ENCODE measurements at regions not wholly inside any gene's neighbourhood (a gene's known extent, or its start where the extent isn't known, plus 50 kb on each side); places are given as distances from the start of the nearest gene placed in this dataset.
"Not testable (repeated sequence)": the region's sequence is repeated elsewhere in the genome, so short reads cannot be mapped to it uniquely, and the experiment has no call there.

DNA sequence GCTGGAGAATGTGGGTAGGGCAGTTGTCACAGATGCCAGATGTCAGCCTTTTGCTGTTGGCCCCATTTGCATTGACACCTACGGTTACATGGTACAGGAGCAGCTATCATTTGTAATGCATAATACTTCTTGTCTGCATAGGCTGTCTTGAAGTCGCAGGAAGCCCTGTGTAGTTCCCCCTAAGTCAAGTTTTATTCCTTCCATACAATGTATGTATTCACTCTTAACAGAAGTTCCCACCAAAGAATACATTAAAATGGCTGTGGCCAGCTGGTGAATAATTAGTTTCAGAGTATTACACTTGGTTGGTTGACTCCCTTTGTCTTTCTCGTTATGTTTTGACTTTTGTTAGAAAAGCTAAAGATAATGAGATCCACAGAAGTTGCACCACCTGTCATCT lies 1169.0 kb downstream of the REEP3 start:
- TF ChIP-seq, protein P1, sequence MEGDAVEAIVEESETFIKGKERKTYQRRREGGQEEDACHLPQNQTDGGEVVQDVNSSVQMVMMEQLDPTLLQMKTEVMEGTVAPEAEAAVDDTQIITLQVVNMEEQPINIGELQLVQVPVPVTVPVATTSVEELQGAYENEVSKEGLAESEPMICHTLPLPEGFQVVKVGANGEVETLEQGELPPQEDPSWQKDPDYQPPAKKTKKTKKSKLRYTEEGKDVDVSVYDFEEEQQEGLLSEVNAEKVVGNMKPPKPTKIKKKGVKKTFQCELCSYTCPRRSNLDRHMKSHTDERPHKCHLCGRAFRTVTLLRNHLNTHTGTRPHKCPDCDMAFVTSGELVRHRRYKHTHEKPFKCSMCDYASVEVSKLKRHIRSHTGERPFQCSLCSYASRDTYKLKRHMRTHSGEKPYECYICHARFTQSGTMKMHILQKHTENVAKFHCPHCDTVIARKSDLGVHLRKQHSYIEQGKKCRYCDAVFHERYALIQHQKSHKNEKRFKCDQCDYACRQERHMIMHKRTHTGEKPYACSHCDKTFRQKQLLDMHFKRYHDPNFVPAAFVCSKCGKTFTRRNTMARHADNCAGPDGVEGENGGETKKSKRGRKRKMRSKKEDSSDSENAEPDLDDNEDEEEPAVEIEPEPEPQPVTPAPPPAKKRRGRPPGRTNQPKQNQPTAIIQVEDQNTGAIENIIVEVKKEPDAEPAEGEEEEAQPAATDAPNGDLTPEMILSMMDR (IDR thresholded peaks at IDR 0.05; ENCODE audit: low read depth, low read length, missing control alignments), result no peak
- H3K4me3 ChIP-seq (ENCODE audit: low read depth, low read length), result no peak overlapping the region
- no peak for DNase-seq (ENCODE audit: low read depth)

DNA sequence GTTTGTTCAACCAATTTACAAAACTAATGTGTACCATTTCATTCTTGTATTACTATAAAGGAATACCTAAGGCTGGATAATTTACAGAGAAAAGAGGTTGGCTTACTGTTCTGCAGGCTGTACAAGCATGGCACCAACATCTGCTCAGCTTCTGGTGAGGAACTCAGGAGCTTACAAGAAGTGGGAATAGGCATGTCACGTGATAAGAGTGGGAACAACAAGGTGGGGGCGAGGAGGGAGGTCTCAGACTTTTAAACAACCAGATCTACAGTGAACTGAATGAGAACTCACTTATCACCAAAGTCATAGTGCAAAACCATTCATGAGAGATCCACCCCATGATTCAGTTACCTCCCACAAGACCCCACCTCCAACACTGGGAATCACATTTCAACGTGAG lies 1178.0 kb downstream of the REEP3 start:
- DNase-seq (ENCODE audit: low read depth), result no peak
- TF ChIP-seq, protein P1 (IDR thresholded peaks at IDR 0.05; ENCODE audit: low read depth, low read length, missing control alignments), result no peak
- H3K4me3 ChIP-seq (ENCODE audit: low read depth, low read length), result no peak overlapping the region

DNA sequence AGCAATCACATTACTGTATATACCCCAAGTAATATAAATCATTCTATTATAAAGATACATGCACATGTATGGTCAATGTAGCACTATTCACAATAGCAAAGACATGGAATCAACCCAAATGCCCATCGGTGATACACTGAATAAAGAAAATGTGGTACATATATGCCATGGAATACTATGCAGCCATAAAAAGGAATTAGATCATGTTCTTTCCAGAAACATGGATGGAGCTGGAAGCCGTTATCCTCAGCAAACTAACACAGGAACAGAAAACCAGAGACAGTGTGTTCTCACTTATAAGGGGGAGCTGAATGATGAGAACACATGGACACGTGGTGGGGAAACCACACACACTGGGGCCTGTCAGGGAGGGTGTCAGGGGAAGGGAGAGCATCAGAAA lies 1180.9 kb downstream of the REEP3 start:
- DNase-seq (ENCODE audit: low read depth); H3K4me3 ChIP-seq (ENCODE audit: low read depth, low read length): not testable (repeated sequence)

DNA sequence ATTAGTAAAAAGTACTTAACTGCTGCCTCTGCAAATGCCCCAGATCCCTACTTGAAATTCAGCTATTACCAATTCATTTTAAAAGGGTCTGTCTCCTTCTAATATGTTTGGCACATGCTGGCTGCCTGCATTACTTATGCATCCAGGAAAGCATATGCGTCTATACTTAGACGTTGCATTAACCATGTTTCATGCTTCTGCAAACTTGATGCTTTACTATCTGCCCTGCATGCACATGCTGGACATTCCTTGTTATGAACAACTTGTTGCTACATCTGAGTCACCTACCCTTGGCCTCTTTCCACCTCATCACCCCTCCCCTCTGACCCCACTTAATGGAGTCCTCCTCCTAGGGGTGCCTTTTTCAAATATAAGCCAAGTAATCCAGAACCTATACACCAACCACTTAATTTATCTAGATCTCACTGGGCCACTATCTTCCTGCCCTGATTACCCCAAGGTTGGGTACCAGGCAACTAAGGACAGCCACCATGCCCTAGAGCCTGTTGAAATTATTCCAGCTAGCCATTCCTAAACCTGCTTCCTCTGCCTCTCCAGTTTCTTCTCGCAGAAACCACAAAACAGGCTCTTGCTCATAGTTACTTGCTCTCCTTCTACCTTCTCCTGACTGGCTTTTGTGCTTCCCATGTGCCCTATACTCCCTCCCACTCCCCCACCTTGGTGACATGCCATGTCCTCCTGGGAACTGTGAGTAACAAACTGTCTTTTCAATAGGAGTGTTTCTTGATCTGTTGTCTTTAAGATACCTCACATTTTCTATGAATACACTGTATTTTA lies 1187.9 kb downstream of the REEP3 start:
- DNase-seq (ENCODE audit: low read depth), result no peak
- no peak overlapping the region for H3K4me3 ChIP-seq (ENCODE audit: low read depth, low read length)
- TF ChIP-seq, protein P1 (IDR thresholded peaks at IDR 0.05; ENCODE audit: low read depth, low read length, missing control alignments), result no peak

DNA sequence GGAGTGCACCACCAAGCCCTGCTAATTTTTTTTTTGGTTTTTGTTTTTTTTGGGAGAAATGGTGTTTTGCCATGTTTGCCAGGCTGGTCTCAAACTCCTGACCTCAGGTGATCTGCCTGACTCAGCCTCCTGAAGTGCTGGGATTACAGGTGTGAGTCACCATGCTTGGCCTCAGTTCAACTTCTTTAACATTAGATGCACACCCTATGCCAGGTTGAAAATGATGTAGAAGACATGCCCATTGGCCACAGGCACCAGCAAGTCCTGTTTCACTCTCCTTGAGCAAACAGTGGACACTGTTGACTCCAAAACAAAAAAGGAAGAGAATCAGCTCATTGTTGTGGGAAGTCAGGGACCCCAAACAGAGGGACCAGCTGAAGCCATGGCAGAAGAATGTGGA lies 1205.3 kb downstream of the REEP3 start:
- no peak for DNase-seq (ENCODE audit: low read depth)
- TF ChIP-seq, protein P1 (IDR thresholded peaks at IDR 0.05; ENCODE audit: low read depth, low read length, missing control alignments), result no peak
- H3K4me3 ChIP-seq (ENCODE audit: low read depth, low read length), result no peak overlapping the region

DNA sequence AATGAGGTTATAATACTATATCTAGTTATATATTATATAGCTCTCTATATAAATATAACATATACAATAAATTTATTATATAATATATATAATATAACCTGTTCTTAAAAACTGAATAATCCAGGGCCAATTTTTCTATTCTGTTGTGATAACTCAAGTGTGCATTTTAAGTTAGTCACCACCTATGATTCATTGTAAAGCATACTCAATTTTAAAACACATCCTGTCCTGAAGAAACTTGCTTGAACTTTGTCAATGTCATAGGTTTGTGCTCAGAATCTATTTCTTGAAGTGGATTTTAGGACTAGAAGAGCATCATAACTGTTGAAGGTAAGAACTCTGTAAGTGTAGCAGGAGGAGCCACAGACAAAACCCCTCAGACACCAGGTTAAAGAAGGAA lies 1209.8 kb downstream of the REEP3 start:
- DNase-seq (ENCODE audit: low read depth), result no peak

DNA sequence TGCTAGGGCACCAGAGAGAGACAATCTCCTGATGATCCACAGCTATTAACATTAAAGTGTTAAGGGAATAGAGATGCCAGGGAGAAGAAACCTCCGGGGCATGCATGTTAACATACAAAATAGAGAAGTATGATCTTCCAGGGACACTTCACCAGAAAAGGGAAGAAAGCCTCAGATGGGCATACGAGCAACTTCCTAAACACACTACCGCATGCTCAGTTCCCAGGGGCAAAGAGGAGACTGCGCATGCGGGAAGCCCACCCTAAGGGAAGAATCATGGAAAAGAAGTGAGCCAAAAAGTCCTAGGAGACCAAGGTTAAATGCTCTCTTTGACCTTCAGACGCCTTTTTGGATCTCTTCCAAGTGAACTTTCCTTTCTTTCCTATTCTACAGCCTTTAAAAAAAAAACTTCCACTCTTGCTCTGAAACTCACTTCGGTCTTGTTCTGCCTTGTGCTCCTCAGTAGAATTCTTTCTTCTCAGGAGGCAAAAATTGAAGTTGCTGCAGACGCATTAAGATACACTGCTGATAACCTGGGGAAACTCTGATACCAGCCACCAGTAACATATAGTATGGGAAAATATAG lies 1211.3 kb downstream of the REEP3 start:
- no peak for DNase-seq (ENCODE audit: low read depth)
- TF ChIP-seq, protein P1 (IDR thresholded peaks at IDR 0.05; ENCODE audit: low read depth, low read length, missing control alignments), result no peak
- H3K4me3 ChIP-seq (ENCODE audit: low read depth, low read length), result no peak overlapping the region

More for the DNA sequence above, 1209.8 kb downstream of the REEP3 start:
- TF ChIP-seq, protein P1 (IDR thresholded peaks at IDR 0.05; ENCODE audit: low read depth, low read length, missing control alignments), result no peak
- no peak overlapping the region for H3K4me3 ChIP-seq (ENCODE audit: low read depth, low read length)

Data from GM12864 (cell line).